ENCODE measurements at regions not wholly inside any gene's neighbourhood (a gene's known extent, or its start where the extent isn't known, plus 50 kb on each side); places are given as distances from the start of the nearest gene placed in this dataset.
"Not testable (repeated sequence)": the region's sequence is repeated elsewhere in the genome, so short reads cannot be mapped to it uniquely, and the experiment has no call there.

- Histone ChIP-seq H3K4me1 (ENCODE audit: control insufficient read depth, extremely low read depth, insufficient read depth, low read length) (peaks cover 30% of the 10 kb centered on the region), H3K27ac (ENCODE audit: control insufficient read depth, insufficient read depth, low read length) (no peak overlapping the region), H3K9ac (ENCODE audit: control insufficient read depth, extremely low read depth, insufficient read depth, low read length) (no peak overlapping the region), H3K4me2 (ENCODE audit: control insufficient read depth, extremely low read depth, insufficient read depth, low read depth, low read length) (no peak overlapping the region), H3K4me3 (ENCODE audit: control insufficient read depth in 2 of 3, extremely low read depth in 1 of 3, insufficient read depth in 2 of 3, low read depth in 1 of 3, low read length in 3 of 3) (no peak overlapping the region), H3K27me3 (ENCODE audit: control insufficient read depth, extremely low read depth, insufficient read depth, low read length) (peaks cover 7% of the 10 kb centered on the region), H4K20me1 (ENCODE audit: control insufficient read depth, extremely low read depth, insufficient read depth, low read length) (no peaks in the 10 kb centered on the region), H3K79me2 (ENCODE audit: control insufficient read depth, insufficient read depth, low read length) (no peaks in the 10 kb centered on the region), H2AFZ (ENCODE audit: control insufficient read depth, low read length) (no peak overlapping the region), H3K36me3 (ENCODE audit: control insufficient read depth in 2 of 2, extremely low read depth in 1 of 2, insufficient read depth in 2 of 2, low read length in 2 of 2) (no peaks in the 10 kb centered on the region), H3K9me1 (ENCODE audit: control insufficient read depth, extremely low read depth, insufficient read depth, low read length) (no peaks in the 10 kb centered on the region), H3K9me3 (ENCODE audit: control insufficient read depth, low read depth, low read length) (no peaks in the 10 kb centered on the region)
- dilution Hi-C loops (cut with MboI; ENCODE audit: extremely low pct_ligation_motif_present, low sequenced_read_pairs), result no loop called here
- FAIRE-seq (no peak), DNase-seq (ENCODE audit: low read depth, low spot score) (no peak)
- no peak for TF ChIP-seq EZH2 (IDR thresholded peaks at IDR 0.05; ENCODE audit: low read length)
- TF ChIP-seq, protein P1, sequence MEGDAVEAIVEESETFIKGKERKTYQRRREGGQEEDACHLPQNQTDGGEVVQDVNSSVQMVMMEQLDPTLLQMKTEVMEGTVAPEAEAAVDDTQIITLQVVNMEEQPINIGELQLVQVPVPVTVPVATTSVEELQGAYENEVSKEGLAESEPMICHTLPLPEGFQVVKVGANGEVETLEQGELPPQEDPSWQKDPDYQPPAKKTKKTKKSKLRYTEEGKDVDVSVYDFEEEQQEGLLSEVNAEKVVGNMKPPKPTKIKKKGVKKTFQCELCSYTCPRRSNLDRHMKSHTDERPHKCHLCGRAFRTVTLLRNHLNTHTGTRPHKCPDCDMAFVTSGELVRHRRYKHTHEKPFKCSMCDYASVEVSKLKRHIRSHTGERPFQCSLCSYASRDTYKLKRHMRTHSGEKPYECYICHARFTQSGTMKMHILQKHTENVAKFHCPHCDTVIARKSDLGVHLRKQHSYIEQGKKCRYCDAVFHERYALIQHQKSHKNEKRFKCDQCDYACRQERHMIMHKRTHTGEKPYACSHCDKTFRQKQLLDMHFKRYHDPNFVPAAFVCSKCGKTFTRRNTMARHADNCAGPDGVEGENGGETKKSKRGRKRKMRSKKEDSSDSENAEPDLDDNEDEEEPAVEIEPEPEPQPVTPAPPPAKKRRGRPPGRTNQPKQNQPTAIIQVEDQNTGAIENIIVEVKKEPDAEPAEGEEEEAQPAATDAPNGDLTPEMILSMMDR (optimal IDR thresholded peaks at IDR 0.05 in 1 of 3, IDR thresholded peaks at IDR 0.05 in 1 of 3, conservative IDR thresholded peaks at IDR 0.05 in 1 of 3; ENCODE audit: extremely low read depth in 1 of 3, insufficient read depth in 2 of 3, low read length in 3 of 3), result no peak
These were observed 66.2 kb upstream of the NANOS1 start for GRCh38 chr10:118963341-118963740.

- Histone ChIP-seq H3K36me3 (ENCODE audit: control insufficient read depth in 2 of 2, extremely low read depth in 1 of 2, insufficient read depth in 2 of 2, low read length in 2 of 2) (no peaks in the 10 kb centered on the region), H3K9me3 (ENCODE audit: control insufficient read depth, low read depth, low read length) (no peaks in the 10 kb centered on the region), H2AFZ (ENCODE audit: control insufficient read depth, low read length) (no peak overlapping the region), H3K27ac (ENCODE audit: control insufficient read depth, insufficient read depth, low read length) (no peak overlapping the region), H3K27me3 (ENCODE audit: control insufficient read depth, extremely low read depth, insufficient read depth, low read length) (peaks cover 8% of the 10 kb centered on the region), H3K4me3 (ENCODE audit: control insufficient read depth in 2 of 3, extremely low read depth in 1 of 3, insufficient read depth in 2 of 3, low read depth in 1 of 3, low read length in 3 of 3) (no peak overlapping the region), H3K4me1 (ENCODE audit: control insufficient read depth, extremely low read depth, insufficient read depth, low read length) (peaks cover 26% of the 10 kb centered on the region), H4K20me1 (ENCODE audit: control insufficient read depth, extremely low read depth, insufficient read depth, low read length) (no peaks in the 10 kb centered on the region), H3K9me1 (ENCODE audit: control insufficient read depth, extremely low read depth, insufficient read depth, low read length) (no peaks in the 10 kb centered on the region), H3K79me2 (ENCODE audit: control insufficient read depth, insufficient read depth, low read length) (no peaks in the 10 kb centered on the region), H3K4me2 (ENCODE audit: control insufficient read depth, extremely low read depth, insufficient read depth, low read depth, low read length) (no peak overlapping the region), H3K9ac (ENCODE audit: control insufficient read depth, extremely low read depth, insufficient read depth, low read length) (no peak overlapping the region)
- TF ChIP-seq, protein P1 (optimal IDR thresholded peaks at IDR 0.05 in 1 of 3, IDR thresholded peaks at IDR 0.05 in 1 of 3, conservative IDR thresholded peaks at IDR 0.05 in 1 of 3; ENCODE audit: extremely low read depth in 1 of 3, insufficient read depth in 2 of 3, low read length in 3 of 3), result no peak
- TF ChIP-seq EZH2 (IDR thresholded peaks at IDR 0.05; ENCODE audit: low read length), result no peak
- no peak for FAIRE-seq
- no peak for DNase-seq (ENCODE audit: low read depth, low spot score)
- dilution Hi-C loops (cut with MboI; ENCODE audit: extremely low pct_ligation_motif_present, low sequenced_read_pairs), result no loop called here
These were observed 65.6 kb upstream of the NANOS1 start for GRCh38 chr10:118963933-118964332.

DNA sequence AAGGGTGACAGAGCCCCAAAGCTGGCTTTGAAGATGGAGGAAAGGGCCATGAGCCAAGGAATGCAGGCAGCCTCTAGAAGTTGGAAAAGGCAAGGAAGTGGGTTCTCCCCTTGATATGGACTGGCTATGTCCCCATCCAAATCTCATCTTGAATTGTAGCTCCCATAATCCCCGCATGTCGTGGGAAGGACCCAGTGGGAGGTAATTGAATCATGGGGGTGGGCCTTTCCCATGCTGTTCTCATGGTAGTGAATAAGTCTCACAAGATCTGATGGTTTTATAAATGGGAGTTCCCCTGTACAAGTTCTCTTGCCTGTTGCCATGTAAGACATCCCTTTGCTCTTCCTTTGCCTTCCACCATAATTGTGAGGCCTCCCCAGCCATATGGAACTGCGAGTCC lies 65.0 kb upstream of the NANOS1 start:
- H3K36me3 ChIP-seq (ENCODE audit: control insufficient read depth in 2 of 2, extremely low read depth in 1 of 2, insufficient read depth in 2 of 2, low read length in 2 of 2); H4K20me1 ChIP-seq (ENCODE audit: control insufficient read depth, extremely low read depth, insufficient read depth, low read length); H3K27me3 ChIP-seq (ENCODE audit: control insufficient read depth, extremely low read depth, insufficient read depth, low read length); DNase-seq (ENCODE audit: low read depth, low spot score); dilution Hi-C loops (cut with MboI; ENCODE audit: extremely low pct_ligation_motif_present, low sequenced_read_pairs); H3K27ac ChIP-seq (ENCODE audit: control insufficient read depth, insufficient read depth, low read length); H3K9ac ChIP-seq (ENCODE audit: control insufficient read depth, extremely low read depth, insufficient read depth, low read length); H3K9me3 ChIP-seq (ENCODE audit: control insufficient read depth, low read depth, low read length); H3K4me2 ChIP-seq (ENCODE audit: control insufficient read depth, extremely low read depth, insufficient read depth, low read depth, low read length); FAIRE-seq; H3K9me1 ChIP-seq (ENCODE audit: control insufficient read depth, extremely low read depth, insufficient read depth, low read length); H3K79me2 ChIP-seq (ENCODE audit: control insufficient read depth, insufficient read depth, low read length); H3K4me3 ChIP-seq (ENCODE audit: control insufficient read depth in 2 of 3, extremely low read depth in 1 of 3, insufficient read depth in 2 of 3, low read depth in 1 of 3, low read length in 3 of 3); H2AFZ ChIP-seq (ENCODE audit: control insufficient read depth, low read length): not testable (repeated sequence)
- H3K4me1 ChIP-seq (ENCODE audit: control insufficient read depth, extremely low read depth, insufficient read depth, low read length), result peaks cover 21% of the 10 kb centered on the region

Data from keratinocyte (primary cell).